ENCODE measurements at regions not wholly inside any gene's neighbourhood (a gene's known extent, or its start where the extent isn't known, plus 50 kb on each side); places are given as distances from the start of the nearest gene placed in this dataset.

DNA sequence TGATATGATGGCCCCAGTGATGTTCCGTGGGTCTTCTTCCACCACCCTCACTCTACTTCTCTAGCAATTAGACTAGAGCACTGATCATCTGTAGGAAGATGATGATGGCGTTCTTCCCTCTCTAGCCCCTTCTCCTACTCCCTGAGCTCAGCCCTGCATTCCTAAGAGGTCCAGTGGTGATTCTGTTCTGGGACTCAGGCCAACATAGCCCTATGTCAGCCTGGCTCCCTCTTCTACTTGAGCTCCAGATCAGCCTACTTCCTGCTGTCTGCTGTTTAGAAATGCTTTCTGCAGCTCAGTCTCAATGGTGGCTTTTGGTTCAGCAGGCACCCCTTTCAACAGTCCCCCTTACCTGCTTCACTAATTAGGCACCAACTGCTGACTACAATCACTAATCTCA is 86.1 kb upstream of the ZBED5 start:
- TF ChIP-seq, protein P1, sequence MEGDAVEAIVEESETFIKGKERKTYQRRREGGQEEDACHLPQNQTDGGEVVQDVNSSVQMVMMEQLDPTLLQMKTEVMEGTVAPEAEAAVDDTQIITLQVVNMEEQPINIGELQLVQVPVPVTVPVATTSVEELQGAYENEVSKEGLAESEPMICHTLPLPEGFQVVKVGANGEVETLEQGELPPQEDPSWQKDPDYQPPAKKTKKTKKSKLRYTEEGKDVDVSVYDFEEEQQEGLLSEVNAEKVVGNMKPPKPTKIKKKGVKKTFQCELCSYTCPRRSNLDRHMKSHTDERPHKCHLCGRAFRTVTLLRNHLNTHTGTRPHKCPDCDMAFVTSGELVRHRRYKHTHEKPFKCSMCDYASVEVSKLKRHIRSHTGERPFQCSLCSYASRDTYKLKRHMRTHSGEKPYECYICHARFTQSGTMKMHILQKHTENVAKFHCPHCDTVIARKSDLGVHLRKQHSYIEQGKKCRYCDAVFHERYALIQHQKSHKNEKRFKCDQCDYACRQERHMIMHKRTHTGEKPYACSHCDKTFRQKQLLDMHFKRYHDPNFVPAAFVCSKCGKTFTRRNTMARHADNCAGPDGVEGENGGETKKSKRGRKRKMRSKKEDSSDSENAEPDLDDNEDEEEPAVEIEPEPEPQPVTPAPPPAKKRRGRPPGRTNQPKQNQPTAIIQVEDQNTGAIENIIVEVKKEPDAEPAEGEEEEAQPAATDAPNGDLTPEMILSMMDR (IDR thresholded peaks at IDR 0.05; ENCODE audit: insufficient read depth, low read length, poor library complexity, severe bottlenecking), result no peak
- Histone ChIP-seq H3K27me3 (replicated peaks; ENCODE audit: control insufficient read depth, insufficient read depth, low read length) (0 out of 2 replicates have a peak, but pooled peaks cover 3% of the 10 kb centered on the region), H3K4me3 (replicated peaks; ENCODE audit: low read depth, low read length) (no peak overlapping the region), H3K36me3 (ENCODE audit: control insufficient read depth, insufficient read depth, low read length) (no peaks in the 10 kb centered on the region)
- DNase-seq (ENCODE audit: extremely low read depth, insufficient read length), result no peak

DNA sequence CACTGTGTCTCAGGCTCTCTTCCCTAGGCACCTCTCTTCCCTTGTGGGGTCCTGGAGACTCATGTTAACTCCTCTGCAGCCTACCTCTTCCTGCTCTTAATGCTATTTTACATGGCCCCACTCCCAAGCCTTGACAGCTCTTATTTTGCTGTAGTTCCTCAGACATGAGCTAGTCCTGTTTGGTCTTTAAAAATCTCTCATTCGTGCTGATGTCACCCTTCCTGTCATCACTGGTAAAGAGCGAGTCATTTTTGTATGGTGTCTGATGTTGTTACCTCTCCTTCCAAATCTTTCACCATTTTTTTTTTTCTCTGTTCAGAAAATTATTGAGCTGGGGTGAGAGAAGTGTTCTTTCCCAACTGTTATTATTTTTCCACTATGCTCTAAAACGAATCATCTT is 84.8 kb upstream of the ZBED5 start:
- DNase-seq (ENCODE audit: extremely low read depth, insufficient read length), result no peak
- Histone ChIP-seq H3K4me3 (replicated peaks; ENCODE audit: low read depth, low read length) (no peak overlapping the region), H3K36me3 (ENCODE audit: control insufficient read depth, insufficient read depth, low read length) (no peaks in the 10 kb centered on the region), H3K27me3 (replicated peaks; ENCODE audit: control insufficient read depth, insufficient read depth, low read length) (0 out of 2 replicates have a peak, but pooled peaks cover 3% of the 10 kb centered on the region)
- TF ChIP-seq, protein P1 (IDR thresholded peaks at IDR 0.05; ENCODE audit: insufficient read depth, low read length, poor library complexity, severe bottlenecking), result no peak

DNA sequence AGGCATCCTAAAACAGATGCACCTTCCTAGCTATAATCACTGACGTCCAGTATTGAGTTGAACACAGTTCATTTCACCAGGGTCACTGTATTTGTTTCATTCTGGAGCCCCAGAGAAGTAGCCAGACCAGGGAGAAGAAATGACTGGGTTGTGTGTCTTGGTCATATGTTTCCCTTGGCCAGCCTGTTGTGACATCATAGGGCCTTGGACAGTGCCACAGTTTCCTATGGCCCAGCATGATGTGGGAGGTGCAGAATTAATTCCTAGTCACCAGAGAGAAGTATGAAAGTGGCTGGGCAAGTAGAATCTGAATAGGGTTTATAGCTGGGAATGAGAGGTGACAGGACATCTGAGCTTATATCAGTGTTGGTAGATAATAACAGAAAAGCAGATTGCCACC is 84.0 kb upstream of the ZBED5 start:
- no peak for DNase-seq (ENCODE audit: extremely low read depth, insufficient read length)
- Histone ChIP-seq H3K4me3 (replicated peaks; ENCODE audit: low read depth, low read length) (no peak overlapping the region), H3K27me3 (replicated peaks; ENCODE audit: control insufficient read depth, insufficient read depth, low read length) (0 out of 2 replicates have a peak, but pooled peaks cover 3% of the 10 kb centered on the region), H3K36me3 (ENCODE audit: control insufficient read depth, insufficient read depth, low read length) (no peaks in the 10 kb centered on the region)
- TF ChIP-seq, protein P1 (IDR thresholded peaks at IDR 0.05; ENCODE audit: insufficient read depth, low read length, poor library complexity, severe bottlenecking), result no peak

DNA sequence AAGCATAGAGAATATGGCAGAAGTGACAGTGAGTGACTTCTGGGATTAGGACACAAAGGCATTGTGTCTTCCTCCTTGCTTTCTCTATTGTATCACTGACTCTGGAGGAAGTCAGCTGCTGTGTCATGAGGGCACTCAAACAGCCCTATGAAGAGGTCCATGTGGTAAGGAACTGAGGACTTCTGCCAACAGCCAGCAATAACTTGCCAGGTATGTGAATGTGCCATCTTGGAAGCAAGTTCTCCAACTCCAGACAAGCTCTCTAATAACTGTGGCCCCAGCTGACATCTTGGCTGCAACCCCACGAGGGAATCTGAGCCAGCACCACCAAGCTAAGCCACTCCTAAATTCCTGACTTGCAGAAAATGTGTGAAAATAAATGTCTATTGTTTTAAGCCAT is 83.6 kb upstream of the ZBED5 start:
- no peak for DNase-seq (ENCODE audit: extremely low read depth, insufficient read length)
- 0 out of 2 replicates have a peak, but pooled peaks cover 3% of the 10 kb centered on the region for H3K27me3 ChIP-seq (replicated peaks; ENCODE audit: control insufficient read depth, insufficient read depth, low read length)
- no peaks in the 10 kb centered on the region for H3K36me3 ChIP-seq (ENCODE audit: control insufficient read depth, insufficient read depth, low read length)
- TF ChIP-seq, protein P1 (IDR thresholded peaks at IDR 0.05; ENCODE audit: insufficient read depth, low read length, poor library complexity, severe bottlenecking), result no peak
- no peak overlapping the region for H3K4me3 ChIP-seq (replicated peaks; ENCODE audit: low read depth, low read length)

DNA sequence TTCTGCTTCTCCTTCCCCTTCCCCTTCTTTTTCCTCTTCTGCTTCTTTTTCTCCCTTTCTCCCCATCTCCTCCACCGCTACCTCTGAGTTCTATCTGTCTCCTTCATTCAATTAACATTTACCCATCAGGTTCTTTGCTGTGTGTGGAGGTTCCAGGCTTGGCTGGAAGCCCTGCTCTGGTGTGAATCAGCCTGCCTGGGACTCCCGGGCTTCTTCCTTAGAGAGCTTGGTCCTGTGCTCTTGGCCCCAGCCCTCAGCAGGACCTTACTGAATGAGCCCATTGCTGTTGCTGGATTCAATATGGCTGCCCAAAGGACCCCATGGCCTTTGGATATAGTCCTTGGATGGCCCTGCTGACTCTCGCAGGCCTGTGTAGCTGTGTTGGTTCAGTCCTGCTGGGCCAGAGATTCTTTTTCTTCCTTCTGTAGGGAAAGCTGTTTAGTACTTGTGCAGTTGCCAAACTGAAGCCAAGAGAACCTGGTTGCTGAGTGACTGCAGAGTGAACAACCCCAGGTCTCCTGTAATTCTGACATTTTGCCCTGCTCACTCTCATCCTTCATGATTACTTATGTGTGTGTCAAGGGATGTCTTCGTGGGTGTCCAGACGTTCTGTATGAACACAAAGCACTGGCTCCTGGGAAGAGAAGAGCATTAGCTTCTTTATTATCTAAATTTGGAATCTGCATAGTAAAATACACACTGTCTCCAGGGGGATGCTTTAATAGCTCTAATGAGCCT is 81.0 kb upstream of the ZBED5 start:
- DNase-seq (ENCODE audit: extremely low read depth, insufficient read length), result no peak
- Histone ChIP-seq H3K36me3 (ENCODE audit: control insufficient read depth, insufficient read depth, low read length) (no peaks in the 10 kb centered on the region), H3K4me3 (replicated peaks; ENCODE audit: low read depth, low read length) (no peak overlapping the region), H3K27me3 (replicated peaks; ENCODE audit: control insufficient read depth, insufficient read depth, low read length) (0 out of 2 replicates have a peak, but pooled peaks cover 3% of the 10 kb centered on the region)
- TF ChIP-seq, protein P1 (IDR thresholded peaks at IDR 0.05; ENCODE audit: insufficient read depth, low read length, poor library complexity, severe bottlenecking), result no peak
